HG02981 (cell line): ENCODE measurements at regions not wholly inside any gene's neighbourhood (a gene's known extent, or its start where the extent isn't known, plus 50 kb on each side); places are given as distances from the start of the nearest gene placed in this dataset.
"Not testable (repeated sequence)": the region's sequence is repeated elsewhere in the genome, so short reads cannot be mapped to it uniquely, and the experiment has no call there.

Experiments used
- ATAC-seq: cut with Tn5 transposase; IDR thresholded peaks from one replicate; pipeline ENCODE4 v1.9.1; 2021; ENCODE audit warnings: mild to moderate bottlenecking, moderate library complexity; ENCODE audit not compliant: unreplicated experiment

- no peak for ATAC-seq
Measured at GRCh38 chr3:11713171-11713570, 69.5 kb upstream of the VGLL4 start.

- no peak for ATAC-seq
Measured at GRCh38 chr3:11712646-11713045, 68.9 kb upstream of the VGLL4 start.

- no peak for ATAC-seq
Measured at GRCh38 chr3:11711876-11712275, 68.2 kb upstream of the VGLL4 start.

GRCh38 chr3:11709782-11710181, 66.1 kb upstream of the VGLL4 start:
- ATAC-seq = no peak

- ATAC-seq = not testable (repeated sequence)
Measured at GRCh38 chr3:11707084-11707483, 63.4 kb upstream of the VGLL4 start.

GRCh38 chr3:11706604-11707003, 62.9 kb upstream of the VGLL4 start:
- ATAC-seq = no peak

GRCh38 chr3:11705049-11705448, 61.3 kb upstream of the VGLL4 start:
- no peak for ATAC-seq

GRCh38 chr3:11703146-11703545, 59.4 kb upstream of the VGLL4 start:
- no peak for ATAC-seq

GRCh38 chr3:11699083-11699427, 55.3 kb upstream of the VGLL4 start:
- ATAC-seq = no peak

GRCh38 chr3:11698326-11699082, 54.8 kb upstream of the VGLL4 start:
- ATAC-seq = no peak

- no peak for ATAC-seq
Measured at GRCh38 chr3:11697701-11698100, 54.0 kb upstream of the VGLL4 start.

- no peak for ATAC-seq
Measured at GRCh38 chr3:11696054-11696453, 52.3 kb upstream of the VGLL4 start.
